ENCODE measurements at regions not wholly inside any gene's neighbourhood (a gene's known extent, or its start where the extent isn't known, plus 50 kb on each side); places are given as distances from the start of the nearest gene placed in this dataset.

DNA sequence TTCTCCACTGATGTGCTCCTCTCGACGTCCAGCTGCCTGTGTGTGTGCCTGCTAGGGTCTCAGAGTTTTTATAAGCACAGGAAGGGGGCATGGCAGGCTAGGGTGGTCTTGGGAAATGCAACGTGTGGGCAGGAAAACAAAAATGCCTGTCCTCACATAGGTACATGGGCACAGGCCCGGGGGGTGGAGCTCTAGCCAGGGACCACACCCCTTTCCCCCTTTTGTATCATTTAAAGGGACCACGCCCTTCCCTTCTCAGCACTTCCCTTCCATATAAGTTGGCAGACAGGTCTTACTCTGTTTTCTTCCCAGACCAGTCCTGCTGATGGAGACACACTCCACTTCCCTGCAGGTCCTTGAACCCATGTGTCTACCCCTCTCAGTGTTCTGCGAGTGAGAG, 645.0 kb downstream of the CBLN2 start:
- Histone ChIP-seq H3K27ac (ENCODE audit: low read depth, low read length) (no peak overlapping the region), H3K9me3 (ENCODE audit: control insufficient read depth in 3 of 3, low read length in 3 of 3) (peaks cover 0 to 3% (median 0%) of the 10 kb centered on the region in 3 donors), H3K27me3 (ENCODE audit: control insufficient read depth in 3 of 3, insufficient read depth in 3 of 3, low read length in 3 of 3) (no peaks in the 10 kb centered on the region), H3K4me3 (ENCODE audit: low read length in 3 of 3) (no peak overlapping the region), H3K4me1 (ENCODE audit: control insufficient read depth in 3 of 3, insufficient read depth in 3 of 3, low read length in 3 of 3) (no peaks in the 10 kb centered on the region), H3K36me3 (ENCODE audit: control insufficient read depth in 3 of 3, insufficient read depth in 3 of 3, low read length in 3 of 3) (no peaks in the 10 kb centered on the region), H3K9ac (ENCODE audit: low read depth in 1 of 3, low read length in 3 of 3) (no peak overlapping the region)

DNA sequence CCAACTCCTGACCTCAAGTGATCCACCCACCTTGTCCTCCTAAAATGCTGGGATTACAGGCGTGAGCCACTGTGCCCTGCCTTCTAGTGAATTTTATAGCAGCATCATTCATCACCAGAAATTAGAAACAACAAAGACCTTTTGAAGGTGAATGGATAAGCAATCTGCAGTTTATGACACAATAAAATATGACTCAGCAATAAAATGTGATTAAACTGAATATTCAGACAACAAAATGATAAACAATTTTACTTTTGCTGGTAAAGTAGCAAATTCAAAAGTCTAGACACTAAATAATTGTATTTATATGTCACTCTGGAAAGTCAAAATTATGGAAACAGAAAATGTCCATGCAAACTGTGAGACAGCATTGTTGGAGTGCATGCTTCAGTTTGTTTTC, 656.6 kb downstream of the CBLN2 start:
- Histone ChIP-seq H3K36me3 (ENCODE audit: control insufficient read depth in 3 of 3, insufficient read depth in 3 of 3, low read length in 3 of 3) (no peaks in the 10 kb centered on the region), H3K27me3 (ENCODE audit: control insufficient read depth in 3 of 3, insufficient read depth in 3 of 3, low read length in 3 of 3) (no peaks in the 10 kb centered on the region), H3K27ac (ENCODE audit: low read depth, low read length) (no peak overlapping the region), H3K9me3 (ENCODE audit: control insufficient read depth in 3 of 3, low read length in 3 of 3) (no peaks in the 10 kb centered on the region), H3K4me1 (ENCODE audit: control insufficient read depth in 3 of 3, insufficient read depth in 3 of 3, low read length in 3 of 3) (no peaks in the 10 kb centered on the region), H3K4me3 (ENCODE audit: low read length in 3 of 3) (no peak overlapping the region), H3K9ac (ENCODE audit: low read depth in 1 of 3, low read length in 3 of 3) (no peak overlapping the region)

DNA sequence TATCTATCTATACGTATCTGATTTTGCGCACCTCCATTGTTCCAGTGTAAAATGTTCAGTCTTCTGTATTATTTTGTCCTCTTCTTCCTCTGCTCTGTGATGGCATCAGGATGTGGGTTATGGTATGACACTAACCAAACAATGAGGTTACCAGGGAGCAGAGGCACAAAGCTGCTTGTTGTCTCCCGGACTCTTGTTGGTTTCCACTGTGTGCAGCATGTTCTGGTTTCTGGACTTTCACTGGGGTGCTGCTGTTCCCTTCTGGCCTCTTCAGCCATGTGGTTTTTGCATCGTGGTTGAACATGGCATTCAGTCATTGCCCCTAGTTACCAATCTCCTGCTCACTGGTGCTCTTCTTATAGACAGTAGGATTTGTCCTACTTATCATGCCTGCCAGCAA, 665.9 kb downstream of the CBLN2 start:
- no peaks in the 10 kb centered on the region for H3K27me3 ChIP-seq (ENCODE audit: control insufficient read depth in 3 of 3, insufficient read depth in 3 of 3, low read length in 3 of 3)
- no peak overlapping the region for H3K27ac ChIP-seq (ENCODE audit: low read depth, low read length)
- no peaks in the 10 kb centered on the region for H3K4me1 ChIP-seq (ENCODE audit: control insufficient read depth in 3 of 3, insufficient read depth in 3 of 3, low read length in 3 of 3)
- no peaks in the 10 kb centered on the region for H3K9me3 ChIP-seq (ENCODE audit: control insufficient read depth in 3 of 3, low read length in 3 of 3)
- no peaks in the 10 kb centered on the region for H3K36me3 ChIP-seq (ENCODE audit: control insufficient read depth in 3 of 3, insufficient read depth in 3 of 3, low read length in 3 of 3)
- H3K9ac ChIP-seq (ENCODE audit: low read depth in 1 of 3, low read length in 3 of 3), result no peak overlapping the region
- no peak overlapping the region for H3K4me3 ChIP-seq (ENCODE audit: low read length in 3 of 3)

DNA sequence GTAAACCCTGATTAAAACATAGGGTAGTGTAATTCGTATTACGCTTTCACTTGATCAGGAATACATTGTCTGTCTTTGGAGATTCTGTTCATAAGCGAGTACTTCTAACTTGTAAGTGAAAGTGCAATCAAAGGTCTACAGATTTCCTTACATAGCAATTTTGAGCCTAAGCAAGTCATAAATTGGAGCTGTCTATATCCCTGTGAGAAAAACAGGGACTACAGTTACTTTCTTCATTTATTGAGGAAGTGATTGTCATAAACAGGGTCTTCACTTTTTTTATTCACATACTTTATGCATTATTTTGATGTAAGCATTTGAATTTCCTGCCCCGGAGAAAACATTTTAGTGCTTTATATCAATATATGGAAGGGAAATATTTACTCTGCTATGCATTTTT, 670.4 kb downstream of the CBLN2 start:
- Histone ChIP-seq H3K27me3 (ENCODE audit: control insufficient read depth in 3 of 3, insufficient read depth in 3 of 3, low read length in 3 of 3) (no peaks in the 10 kb centered on the region), H3K4me1 (ENCODE audit: control insufficient read depth in 3 of 3, insufficient read depth in 3 of 3, low read length in 3 of 3) (no peaks in the 10 kb centered on the region), H3K4me3 (ENCODE audit: low read length in 3 of 3) (no peak overlapping the region), H3K36me3 (ENCODE audit: control insufficient read depth in 3 of 3, insufficient read depth in 3 of 3, low read length in 3 of 3) (no peaks in the 10 kb centered on the region), H3K9me3 (ENCODE audit: control insufficient read depth in 3 of 3, low read length in 3 of 3) (no peaks in the 10 kb centered on the region), H3K27ac (ENCODE audit: low read depth, low read length) (no peak overlapping the region), H3K9ac (ENCODE audit: low read depth in 1 of 3, low read length in 3 of 3) (no peak overlapping the region)

DNA sequence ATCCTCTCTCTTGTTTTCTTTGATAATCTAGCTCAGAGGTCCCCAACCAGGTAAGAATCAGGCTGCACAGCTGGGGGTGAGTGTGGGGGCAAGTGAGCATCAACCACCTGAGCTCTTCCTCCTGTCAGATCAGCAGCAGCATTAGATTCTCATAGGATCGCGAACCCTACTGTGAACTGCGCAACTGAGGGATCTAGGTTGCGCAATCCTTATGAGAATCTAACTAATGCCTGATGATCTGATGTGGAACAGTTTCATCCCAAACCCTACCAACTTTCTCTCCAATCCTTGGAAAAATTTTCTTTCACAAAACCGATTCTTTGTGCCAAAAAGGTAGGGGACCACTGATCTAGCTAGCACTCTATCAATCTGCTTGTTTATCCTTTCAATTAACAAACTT, 678.3 kb downstream of the CBLN2 start:
- H3K27ac ChIP-seq (ENCODE audit: low read depth, low read length), result no peak overlapping the region
- H3K4me3 ChIP-seq (ENCODE audit: low read length in 3 of 3), result no peak overlapping the region
- no peaks in the 10 kb centered on the region for H3K9me3 ChIP-seq (ENCODE audit: control insufficient read depth in 3 of 3, low read length in 3 of 3)
- H3K4me1 ChIP-seq (ENCODE audit: control insufficient read depth in 3 of 3, insufficient read depth in 3 of 3, low read length in 3 of 3), result no peaks in the 10 kb centered on the region
- no peak overlapping the region for H3K9ac ChIP-seq (ENCODE audit: low read depth in 1 of 3, low read length in 3 of 3)
- H3K27me3 ChIP-seq (ENCODE audit: control insufficient read depth in 3 of 3, insufficient read depth in 3 of 3, low read length in 3 of 3), result no peaks in the 10 kb centered on the region
- H3K36me3 ChIP-seq (ENCODE audit: control insufficient read depth in 3 of 3, insufficient read depth in 3 of 3, low read length in 3 of 3), result no peaks in the 10 kb centered on the region

DNA sequence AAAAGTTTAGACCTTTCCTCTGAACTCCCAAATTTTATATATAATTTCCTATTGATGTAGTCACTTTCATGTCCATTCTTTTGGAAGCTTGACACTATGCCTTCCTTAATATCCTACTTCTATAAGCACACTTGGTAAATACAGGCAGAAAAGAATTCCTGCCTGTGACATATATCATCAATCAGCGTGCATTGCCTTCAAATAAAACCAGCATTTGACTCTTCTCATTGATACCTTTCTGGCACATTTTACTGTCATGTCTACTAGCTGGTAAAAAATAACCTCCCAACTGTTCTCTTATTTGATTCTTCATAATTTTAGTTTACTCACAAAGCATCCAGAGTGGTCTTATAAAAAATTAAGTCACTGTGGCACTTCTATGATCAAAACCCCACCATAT, 693.5 kb downstream of the CBLN2 start:
- peaks cover 0 to 3% (median 0%) of the 10 kb centered on the region in 3 donors for H3K9me3 ChIP-seq (ENCODE audit: control insufficient read depth in 3 of 3, low read length in 3 of 3)
- no peaks in the 10 kb centered on the region for H3K27me3 ChIP-seq (ENCODE audit: control insufficient read depth in 3 of 3, insufficient read depth in 3 of 3, low read length in 3 of 3)
- H3K9ac ChIP-seq (ENCODE audit: low read depth in 1 of 3, low read length in 3 of 3), result no peak overlapping the region
- H3K36me3 ChIP-seq (ENCODE audit: control insufficient read depth in 3 of 3, insufficient read depth in 3 of 3, low read length in 3 of 3), result no peaks in the 10 kb centered on the region
- no peaks in the 10 kb centered on the region for H3K4me1 ChIP-seq (ENCODE audit: control insufficient read depth in 3 of 3, insufficient read depth in 3 of 3, low read length in 3 of 3)
- no peak overlapping the region for H3K4me3 ChIP-seq (ENCODE audit: low read length in 3 of 3)
- H3K27ac ChIP-seq (ENCODE audit: low read depth, low read length), result no peak overlapping the region

DNA sequence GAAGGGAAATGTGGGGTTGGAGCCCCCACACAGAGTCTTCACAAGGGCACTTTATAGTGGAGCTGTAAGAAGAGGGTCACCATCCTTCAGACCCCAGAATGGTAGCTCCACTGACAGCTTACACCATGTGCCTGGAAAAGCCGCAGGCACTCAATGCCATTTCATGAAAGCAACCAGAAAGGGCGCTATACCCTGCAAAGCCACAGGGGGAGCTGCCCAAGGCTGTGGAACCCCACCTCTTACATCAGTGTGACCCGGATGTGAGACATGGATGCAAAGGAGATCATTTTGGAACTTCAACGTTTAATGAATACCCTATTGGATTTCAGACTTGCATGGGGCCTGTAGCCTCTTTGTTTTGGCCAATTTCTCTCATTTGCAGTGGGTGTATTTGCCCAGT, 694.7 kb downstream of the CBLN2 start:
- Histone ChIP-seq H3K36me3 (ENCODE audit: control insufficient read depth in 3 of 3, insufficient read depth in 3 of 3, low read length in 3 of 3) (no peaks in the 10 kb centered on the region), H3K9me3 (ENCODE audit: control insufficient read depth in 3 of 3, low read length in 3 of 3) (peaks cover 0 to 3% (median 0%) of the 10 kb centered on the region in 3 donors), H3K27me3 (ENCODE audit: control insufficient read depth in 3 of 3, insufficient read depth in 3 of 3, low read length in 3 of 3) (no peaks in the 10 kb centered on the region), H3K27ac (ENCODE audit: low read depth, low read length) (no peak overlapping the region), H3K9ac (ENCODE audit: low read depth in 1 of 3, low read length in 3 of 3) (no peak overlapping the region), H3K4me3 (ENCODE audit: low read length in 3 of 3) (no peak overlapping the region), H3K4me1 (ENCODE audit: control insufficient read depth in 3 of 3, insufficient read depth in 3 of 3, low read length in 3 of 3) (no peaks in the 10 kb centered on the region)

DNA sequence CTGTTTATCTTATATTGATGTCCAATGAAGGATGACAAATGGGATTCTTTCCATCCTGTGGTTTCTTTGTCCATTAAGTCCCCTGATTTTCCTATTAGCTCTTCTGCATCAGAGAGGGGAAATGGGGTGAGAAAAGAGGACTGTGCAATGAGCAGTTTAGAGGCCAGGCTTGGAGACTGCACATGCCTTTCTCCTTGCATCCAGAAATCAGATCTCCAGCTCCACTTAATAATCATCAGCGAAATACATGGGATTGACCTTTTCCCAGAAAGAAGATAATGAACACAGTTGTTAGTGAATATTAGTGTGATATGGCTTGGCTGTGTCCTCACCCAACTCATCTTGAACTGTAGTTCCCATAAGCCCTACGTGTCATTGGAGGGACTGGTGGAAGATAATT, 697.4 kb downstream of the CBLN2 start:
- Histone ChIP-seq H3K9me3 (ENCODE audit: control insufficient read depth in 3 of 3, low read length in 3 of 3) (peaks cover 0 to 3% (median 0%) of the 10 kb centered on the region in 3 donors), H3K27me3 (ENCODE audit: control insufficient read depth in 3 of 3, insufficient read depth in 3 of 3, low read length in 3 of 3) (no peaks in the 10 kb centered on the region), H3K27ac (ENCODE audit: low read depth, low read length) (no peak overlapping the region), H3K9ac (ENCODE audit: low read depth in 1 of 3, low read length in 3 of 3) (no peak overlapping the region), H3K36me3 (ENCODE audit: control insufficient read depth in 3 of 3, insufficient read depth in 3 of 3, low read length in 3 of 3) (no peaks in the 10 kb centered on the region), H3K4me3 (ENCODE audit: low read length in 3 of 3) (no peak overlapping the region), H3K4me1 (ENCODE audit: control insufficient read depth in 3 of 3, insufficient read depth in 3 of 3, low read length in 3 of 3) (no peaks in the 10 kb centered on the region)

DNA sequence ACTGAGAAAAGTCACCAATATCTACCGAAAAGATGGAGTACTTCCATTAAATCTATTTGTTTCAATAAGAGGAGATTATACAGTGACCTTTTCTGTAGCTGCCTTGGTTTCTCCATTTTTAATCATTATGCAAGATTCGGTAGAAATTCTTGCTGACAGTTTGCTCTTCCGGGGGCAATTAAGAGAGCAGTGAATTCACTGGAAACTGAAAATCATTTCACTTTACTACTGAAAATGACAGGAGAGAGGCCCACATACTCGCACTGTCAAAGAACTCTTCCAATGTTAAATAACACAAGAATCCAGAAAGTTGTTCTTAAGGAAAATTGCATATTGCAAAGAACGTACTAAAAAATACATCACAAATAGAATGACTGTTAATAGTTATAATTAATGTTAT, 699.3 kb downstream of the CBLN2 start:
- no peaks in the 10 kb centered on the region for H3K27me3 ChIP-seq (ENCODE audit: control insufficient read depth in 3 of 3, insufficient read depth in 3 of 3, low read length in 3 of 3)
- no peaks in the 10 kb centered on the region for H3K4me1 ChIP-seq (ENCODE audit: control insufficient read depth in 3 of 3, insufficient read depth in 3 of 3, low read length in 3 of 3)
- H3K4me3 ChIP-seq (ENCODE audit: low read length in 3 of 3), result no peak overlapping the region
- H3K9me3 ChIP-seq (ENCODE audit: control insufficient read depth in 3 of 3, low read length in 3 of 3), result peaks cover 0 to 3% (median 0%) of the 10 kb centered on the region in 3 donors
- no peak overlapping the region for H3K27ac ChIP-seq (ENCODE audit: low read depth, low read length)
- H3K9ac ChIP-seq (ENCODE audit: low read depth in 1 of 3, low read length in 3 of 3), result no peak overlapping the region
- H3K36me3 ChIP-seq (ENCODE audit: control insufficient read depth in 3 of 3, insufficient read depth in 3 of 3, low read length in 3 of 3), result no peaks in the 10 kb centered on the region

DNA sequence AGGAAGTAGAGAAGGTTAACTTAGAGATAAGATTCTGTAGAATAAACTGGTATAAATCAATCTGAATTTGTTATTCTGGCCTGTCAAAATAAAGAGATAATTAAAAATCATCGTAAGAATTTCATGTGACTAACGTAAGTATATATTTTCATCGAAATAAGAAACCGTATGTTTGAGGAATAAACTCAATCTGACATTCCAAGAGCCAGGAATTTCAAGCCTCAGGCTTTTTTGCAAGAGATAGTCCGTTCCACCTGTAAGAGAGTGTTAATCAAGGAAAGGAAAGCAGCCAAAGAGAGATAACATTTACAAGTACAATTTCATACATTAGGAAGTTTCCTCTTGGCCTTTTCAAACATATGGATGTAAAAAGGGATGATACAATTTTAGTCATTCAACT, 701.5 kb downstream of the CBLN2 start:
- H3K9ac ChIP-seq (ENCODE audit: low read depth in 1 of 3, low read length in 3 of 3), result no peak overlapping the region
- H3K36me3 ChIP-seq (ENCODE audit: control insufficient read depth in 3 of 3, insufficient read depth in 3 of 3, low read length in 3 of 3), result no peaks in the 10 kb centered on the region
- H3K27me3 ChIP-seq (ENCODE audit: control insufficient read depth in 3 of 3, insufficient read depth in 3 of 3, low read length in 3 of 3), result no peaks in the 10 kb centered on the region
- peaks cover 0 to 3% (median 0%) of the 10 kb centered on the region in 3 donors for H3K9me3 ChIP-seq (ENCODE audit: control insufficient read depth in 3 of 3, low read length in 3 of 3)
- no peaks in the 10 kb centered on the region for H3K4me1 ChIP-seq (ENCODE audit: control insufficient read depth in 3 of 3, insufficient read depth in 3 of 3, low read length in 3 of 3)
- no peak overlapping the region for H3K27ac ChIP-seq (ENCODE audit: low read depth, low read length)
- no peak overlapping the region for H3K4me3 ChIP-seq (ENCODE audit: low read length in 3 of 3)

DNA sequence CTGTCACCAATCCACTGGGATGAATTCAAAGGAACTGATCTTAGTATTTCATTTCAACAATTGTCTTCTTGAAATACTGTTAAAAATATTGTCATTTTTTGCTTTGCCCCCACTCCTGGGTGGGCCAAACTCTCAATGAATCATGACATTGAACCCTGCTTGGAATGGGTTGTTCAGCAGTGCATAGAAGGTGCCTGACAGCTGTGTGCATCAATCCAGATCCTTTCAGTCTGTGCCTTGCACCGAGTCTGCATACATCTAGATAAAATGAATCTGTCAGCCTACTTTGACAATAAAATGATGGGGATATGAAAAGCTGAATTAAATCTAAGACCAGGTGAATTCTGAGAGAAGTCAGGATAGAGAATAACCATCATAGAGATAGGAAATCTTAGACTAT, 706.6 kb downstream of the CBLN2 start:
- Histone ChIP-seq H3K9me3 (ENCODE audit: control insufficient read depth in 3 of 3, low read length in 3 of 3) (no peaks in the 10 kb centered on the region), H3K9ac (ENCODE audit: low read depth in 1 of 3, low read length in 3 of 3) (no peak overlapping the region), H3K36me3 (ENCODE audit: control insufficient read depth in 3 of 3, insufficient read depth in 3 of 3, low read length in 3 of 3) (no peaks in the 10 kb centered on the region), H3K4me1 (ENCODE audit: control insufficient read depth in 3 of 3, insufficient read depth in 3 of 3, low read length in 3 of 3) (no peaks in the 10 kb centered on the region), H3K27me3 (ENCODE audit: control insufficient read depth in 3 of 3, insufficient read depth in 3 of 3, low read length in 3 of 3) (no peaks in the 10 kb centered on the region), H3K27ac (ENCODE audit: low read depth, low read length) (no peak overlapping the region), H3K4me3 (ENCODE audit: low read length in 3 of 3) (no peak overlapping the region)

Data from skeletal muscle tissue (tissue), 3 donors.